SKM-1 (cell line): ENCODE measurements at regions not wholly inside any gene's neighbourhood (a gene's known extent, or its start where the extent isn't known, plus 50 kb on each side); places are given as distances from the start of the nearest gene placed in this dataset.

ENCODE experiments used
- DNase-seq: peaks from one replicate; lab custom pipeline; 2025; ENCODE audit not compliant: unreplicated experiment; lab: John Stamatoyannopoulos, UW

GRCh38 chr5:88954511-88954910, 71.5 kb upstream of the MEF2C start:
- DNase-seq: no peak

GRCh38 chr5:88952996-88953643, 70.1 kb upstream of the MEF2C start:
- no peak for DNase-seq

DNA sequence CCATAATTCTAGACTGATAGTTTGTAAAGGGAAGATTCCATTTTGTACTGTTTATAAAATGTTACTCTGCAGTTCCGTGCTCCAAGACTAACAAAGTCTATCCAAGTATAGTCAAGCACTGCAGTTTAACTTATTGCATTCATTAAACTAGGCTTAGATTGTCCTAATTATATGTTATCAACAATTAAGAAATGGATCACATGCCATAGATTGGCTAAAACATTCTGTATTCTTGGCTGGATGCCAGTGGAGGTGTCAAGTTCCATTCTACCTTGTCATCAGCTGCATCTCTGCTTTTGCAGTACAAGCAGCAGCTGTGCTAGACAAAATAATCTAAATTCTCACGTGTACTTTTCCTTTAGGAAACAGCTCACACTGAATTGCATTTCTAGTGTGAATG, 69.4 kb upstream of the MEF2C start:
- DNase-seq: no peak

DNA sequence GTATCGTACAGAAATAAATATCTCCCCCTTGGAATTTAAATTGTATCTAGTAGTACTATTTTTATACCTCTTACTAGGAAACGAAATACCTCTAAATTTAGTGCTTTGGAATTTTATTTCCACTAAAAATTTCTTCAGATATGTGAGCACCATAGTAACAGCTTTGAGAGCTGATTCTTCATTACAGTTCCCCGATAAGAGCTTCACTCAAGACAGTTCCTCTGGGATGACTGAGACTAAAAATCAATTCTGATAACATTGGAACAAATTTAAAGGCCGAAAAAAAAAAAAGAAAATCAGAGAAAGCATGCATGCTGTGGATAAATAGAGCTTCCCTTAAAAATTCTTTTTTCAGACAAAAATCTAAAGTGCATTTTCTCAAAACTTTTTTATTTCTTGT, 68.5 kb upstream of the MEF2C start:
- DNase-seq: no peak

DNA sequence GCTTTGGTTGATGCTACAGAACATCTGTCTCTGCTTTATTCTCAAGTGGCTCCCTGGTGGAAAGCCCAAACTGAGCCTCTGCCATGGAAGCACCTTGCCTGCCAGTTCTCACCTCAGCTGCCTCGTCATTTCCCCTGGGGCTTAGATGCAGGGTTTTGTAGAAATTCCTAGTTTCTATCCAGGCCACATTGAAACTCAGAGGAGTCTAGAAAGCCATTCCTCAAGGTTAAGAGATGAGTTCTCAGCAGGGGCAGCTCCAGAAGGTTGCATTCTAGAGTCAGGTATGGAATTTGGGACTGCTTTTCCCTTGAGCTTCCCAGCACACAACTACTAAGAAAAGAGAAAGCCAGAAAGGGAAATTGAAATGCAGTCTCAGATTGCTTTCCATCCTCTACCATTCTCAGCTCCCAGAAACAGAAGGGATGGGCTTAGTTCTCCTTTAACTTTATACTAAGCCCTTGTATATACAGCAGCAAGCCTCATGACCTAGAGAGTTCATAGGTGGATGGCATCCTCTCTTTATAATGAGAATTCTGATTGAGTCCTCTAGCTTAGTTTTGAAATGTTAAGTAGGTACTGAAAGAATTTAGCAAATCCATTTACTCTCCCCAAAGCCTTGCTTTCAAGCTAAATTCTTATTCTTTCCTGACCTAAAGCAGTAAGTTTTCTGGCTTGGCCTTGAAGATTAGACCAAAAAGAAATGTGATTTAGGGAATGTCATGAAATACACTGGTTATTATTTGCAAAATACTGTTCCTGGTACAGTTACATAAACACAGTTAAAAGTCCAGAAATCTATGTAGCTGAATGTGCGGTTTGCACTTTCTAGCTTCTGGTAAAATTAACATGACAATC, 66.0 kb upstream of the MEF2C start:
- DNase-seq: no peak

- DNase-seq: no peak
These were observed 62.0 kb upstream of the MEF2C start for GRCh38 chr5:88944751-88945531.

- DNase-seq: no peak
These were observed 58.6 kb upstream of the MEF2C start for GRCh38 chr5:88941581-88941980.

- DNase-seq: no peak
These were observed 57.7 kb upstream of the MEF2C start for GRCh38 chr5:88940713-88941112.

DNA sequence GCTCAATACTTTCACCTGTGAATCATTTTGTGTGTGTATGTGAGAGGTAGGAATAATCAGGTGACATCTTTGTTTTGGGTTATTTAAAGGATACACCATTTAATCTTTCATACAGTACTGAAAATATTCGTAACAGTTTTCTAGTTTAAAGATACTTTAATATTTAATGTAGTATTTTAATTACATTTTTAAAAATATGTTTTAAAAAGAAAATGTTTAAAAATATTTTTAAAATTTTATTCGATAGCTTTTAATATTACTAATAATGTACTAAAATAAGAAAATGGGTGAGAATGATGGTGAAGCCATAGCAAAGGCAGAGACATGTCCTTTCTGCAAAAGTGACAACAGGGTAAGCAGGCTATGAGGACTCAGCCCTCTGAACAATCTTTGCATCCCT, 56.3 kb upstream of the MEF2C start:
- no peak for DNase-seq

DNA sequence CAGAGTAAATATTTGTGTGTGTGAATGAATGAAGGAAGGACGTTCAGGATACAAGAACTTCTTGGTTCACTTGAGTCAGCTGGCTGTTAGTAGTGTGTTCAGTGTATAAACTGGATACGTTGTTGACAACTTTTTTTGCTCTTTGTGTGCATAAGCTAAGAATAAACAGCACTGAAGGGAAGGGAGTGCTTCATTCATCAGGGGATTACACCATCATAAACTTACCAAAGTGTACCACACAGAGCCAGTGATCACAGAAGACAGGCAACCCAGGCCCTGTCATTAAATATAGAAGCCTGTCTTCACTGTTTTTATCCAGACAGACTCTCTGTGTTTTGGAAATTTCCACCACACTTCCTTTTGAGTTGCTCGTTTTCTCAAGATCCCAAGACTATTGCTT, 55.5 kb upstream of the MEF2C start:
- no peak for DNase-seq

GRCh38 chr5:88937406-88937805, 54.4 kb upstream of the MEF2C start:
- DNase-seq: no peak

GRCh38 chr5:88934439-88934838, 51.5 kb upstream of the MEF2C start:
- no peak for DNase-seq
